Esophagus squamous epithelium (tissue), 4 donors: ENCODE measurements at regions not wholly inside any gene's neighbourhood (a gene's known extent, or its start where the extent isn't known, plus 50 kb on each side); places are given as distances from the start of the nearest gene placed in this dataset.

ENCODE experiments used
- CTCF ChIP-seq, 6 experiments: fragments of 450-650 bp in 4 of 6; fragments of 200-600 bp in 2 of 6; sonication (generic) in 2 of 6; IDR thresholded peaks; one replicate each; pipeline ENCODE4 v1.5.1; 2016 to 2019; ENCODE audit warnings: antibody characterized with exemption in 6 of 6, mild to moderate bottlenecking in 4 of 6, moderate library complexity in 4 of 6
- POLR2A ChIP-seq, 4 donors: fragments of 450-650 bp; IDR thresholded peaks; one replicate each; pipeline ENCODE4 v1.6.1; 2017; ENCODE audit warnings: antibody characterized with exemption in 4 of 4, mild to moderate bottlenecking in 4 of 4, moderate library complexity in 3 of 4

- TF ChIP-seq CTCF (IDR thresholded peaks at IDR 0.05) (no peak), POLR2A (IDR thresholded peaks at IDR 0.05) (no peak)
Measured at GRCh38 chr3:22735373-22735772, 467.8 kb upstream of the UBE2E2 start.
